HG03520 (cell line): ENCODE measurements at regions not wholly inside any gene's neighbourhood (a gene's known extent, or its start where the extent isn't known, plus 50 kb on each side); places are given as distances from the start of the nearest gene placed in this dataset.
"Not testable (repeated sequence)": the region's sequence is repeated elsewhere in the genome, so short reads cannot be mapped to it uniquely, and the experiment has no call there.

Source experiments
- ATAC-seq: cut with Tn5 transposase; IDR thresholded peaks from one replicate; pipeline ENCODE4 v1.9.1; 2021; ENCODE audit warnings: mild to moderate bottlenecking, moderate library complexity; ENCODE audit not compliant: unreplicated experiment

- ATAC-seq, result no peak
Observed at GRCh38 chr10:61018146-61018545, 74.2 kb upstream of the RHOBTB1 start.

- ATAC-seq, result no peak
Observed at GRCh38 chr10:61016630-61017029, 72.6 kb upstream of the RHOBTB1 start.

DNA sequence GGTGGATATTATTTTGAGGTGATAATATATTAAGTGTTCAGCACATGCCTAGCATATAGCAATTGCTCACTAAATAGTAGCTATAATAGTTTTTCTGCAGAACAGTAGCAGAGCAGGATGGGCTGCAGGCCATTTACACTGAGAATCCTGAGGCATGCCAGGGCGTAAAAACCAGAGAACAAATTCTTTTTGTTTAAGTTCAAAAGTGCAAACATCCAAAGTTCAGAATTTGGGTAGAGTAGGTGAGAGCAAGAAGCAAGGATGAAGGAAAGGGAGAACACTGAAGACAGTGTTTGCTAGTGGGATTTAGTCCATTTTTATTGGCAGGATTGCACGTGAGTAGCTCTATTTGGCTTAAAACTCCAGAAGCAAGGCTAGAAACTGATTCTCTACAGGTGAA, 72.0 kb upstream of the RHOBTB1 start:
- ATAC-seq, result no peak

- no peak for ATAC-seq
Observed at GRCh38 chr10:61010863-61011262, 66.9 kb upstream of the RHOBTB1 start.

DNA sequence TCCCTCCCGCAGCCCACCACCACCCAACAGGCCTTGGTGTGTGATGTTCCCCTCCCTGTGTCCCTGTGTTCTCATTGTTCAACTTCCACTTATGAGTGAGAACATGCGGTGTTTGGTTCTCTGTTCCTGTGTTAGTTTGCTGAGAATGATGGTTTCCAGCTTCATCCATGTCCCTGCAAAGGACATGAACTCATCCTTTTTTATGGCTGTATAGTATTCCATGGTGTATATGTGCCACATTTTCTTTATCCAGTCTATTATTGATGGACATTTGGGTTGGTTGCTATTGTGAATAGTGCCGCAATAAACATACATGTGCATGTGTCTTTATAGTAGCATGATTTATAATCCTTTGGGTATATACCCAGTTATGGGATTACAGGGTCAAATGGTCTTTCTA, 59.1 kb upstream of the RHOBTB1 start:
- not testable (repeated sequence) for ATAC-seq

- no peak for ATAC-seq
Observed at GRCh38 chr10:61001731-61002122, 57.7 kb upstream of the RHOBTB1 start.

DNA sequence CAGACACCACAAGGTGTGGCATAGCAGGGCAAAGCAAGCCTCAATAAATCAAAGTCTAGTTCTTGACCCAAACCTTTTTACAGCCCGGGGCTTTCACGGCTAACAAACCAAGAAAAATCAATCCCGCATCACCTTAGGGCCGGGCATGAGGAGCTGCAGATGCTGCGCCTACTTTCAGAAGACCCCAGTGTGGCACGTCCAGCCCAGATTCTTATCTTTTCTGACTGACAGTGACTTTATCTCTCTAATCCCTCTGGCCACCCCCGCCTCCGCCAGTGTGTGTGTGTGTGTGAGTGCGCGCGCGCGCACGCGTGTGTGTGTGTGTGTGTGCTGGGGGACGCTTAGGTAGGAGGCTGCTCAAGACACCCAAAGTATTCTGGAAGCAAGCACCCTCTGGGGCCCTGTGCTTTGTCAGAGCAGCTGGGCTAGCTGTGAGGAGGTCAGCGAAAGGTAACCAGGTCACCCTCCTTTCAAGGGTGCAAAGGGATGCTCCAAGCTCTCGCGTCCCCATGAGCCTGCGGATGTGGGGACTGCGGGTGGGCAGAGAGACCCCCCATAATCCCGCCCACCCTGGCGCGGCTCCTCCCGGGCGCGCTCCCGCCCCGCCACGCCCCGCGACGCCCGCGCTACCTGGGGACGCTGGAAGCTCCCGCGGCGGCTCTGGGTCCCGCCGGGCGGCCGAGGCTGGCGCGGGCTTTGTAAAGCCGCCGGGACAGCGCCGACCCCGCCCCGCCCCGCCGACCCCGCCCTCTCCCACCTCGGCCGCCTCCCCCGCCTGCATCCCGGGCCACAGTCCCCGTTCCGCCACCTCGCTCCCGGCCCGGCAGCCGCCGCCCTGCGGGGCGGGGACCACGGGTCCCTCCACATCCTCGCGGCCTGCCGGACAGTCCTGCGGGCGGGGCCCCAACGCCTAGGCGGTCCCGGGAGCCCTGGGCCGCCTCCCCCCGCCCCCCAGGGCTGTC, 57.1 kb upstream of the RHOBTB1 start:
- ATAC-seq, result no peak

DNA sequence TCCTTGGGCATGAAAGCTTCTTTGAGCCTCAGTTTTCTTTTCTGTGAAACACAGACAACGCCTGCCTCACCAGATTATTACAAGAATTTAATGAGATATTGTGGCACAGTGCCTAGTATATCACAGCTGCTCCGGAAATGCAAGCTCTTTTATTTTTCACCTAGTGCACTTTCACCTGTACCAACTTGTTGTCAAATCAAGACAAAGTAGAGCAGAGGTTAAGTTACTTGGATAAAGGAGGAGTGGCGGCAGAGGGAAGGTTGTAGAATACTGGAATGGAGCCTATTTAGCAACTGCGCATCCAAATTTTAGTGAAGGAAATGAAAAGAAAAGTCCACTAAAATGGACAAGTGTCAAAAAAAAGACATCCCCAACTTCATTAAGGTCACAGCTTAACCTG, 54.9 kb upstream of the RHOBTB1 start:
- no peak for ATAC-seq

DNA sequence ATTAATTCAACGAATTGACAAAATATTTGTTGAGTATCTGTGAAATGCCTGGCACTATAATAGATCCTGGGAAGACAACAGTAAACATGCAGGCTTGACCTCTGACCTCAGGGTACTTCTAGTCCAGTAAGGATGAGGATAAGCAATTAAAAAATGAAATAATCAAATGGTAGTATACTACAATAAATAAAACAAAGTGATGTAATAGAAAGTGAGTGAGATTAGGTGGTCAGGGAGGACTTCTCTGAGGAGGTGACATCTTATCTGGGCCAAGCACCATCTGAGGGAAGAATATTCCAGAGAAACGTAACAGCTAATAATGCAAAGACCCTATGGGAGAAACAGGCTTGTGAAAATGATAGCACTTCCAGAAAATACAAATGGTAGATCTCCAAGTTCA, 50.1 kb upstream of the RHOBTB1 start:
- no peak for ATAC-seq
